Adipocyte (in vitro differentiated cells): ENCODE measurements at regions not wholly inside any gene's neighbourhood (a gene's known extent, or its start where the extent isn't known, plus 50 kb on each side); places are given as distances from the start of the nearest gene placed in this dataset.

Experiments used
- DNase-seq: peaks from one replicate; pipeline ENCODE4 v3.0.0-alpha.2; 2015; ENCODE audit warnings: low read depth
- H3K27me3 ChIP-seq: replicated peaks from 2 replicates; pipeline ENCODE4 v1.7.0; 2013; ENCODE audit warnings: mild to moderate bottlenecking, low read length, moderate library complexity; ENCODE audit not compliant: control insufficient read depth, insufficient read depth
- H3K36me3 ChIP-seq: 2 replicates; pipeline ENCODE4 v1.7.0; 2013; ENCODE audit warnings: low read length, mild to moderate bottlenecking, moderate library complexity; ENCODE audit not compliant: control insufficient read depth, insufficient read depth, severe bottlenecking
- H3K4me1 ChIP-seq: 2 replicates; pipeline ENCODE4 v1.7.0; 2013; ENCODE audit warnings: mild to moderate bottlenecking, low read length, moderate library complexity; ENCODE audit not compliant: control insufficient read depth, insufficient read depth
- H3K4me3 ChIP-seq: 2 replicates; pipeline ENCODE4 v1.7.0; 2013; ENCODE audit warnings: mild to moderate bottlenecking, low read length, moderate library complexity
- H3K9ac ChIP-seq: 2 replicates; pipeline ENCODE4 v1.7.0; 2013; ENCODE audit warnings: mild to moderate bottlenecking, low read length, moderate library complexity
- H3K9me3 ChIP-seq: 2 replicates; pipeline ENCODE4 v1.7.0; 2013; ENCODE audit warnings: mild to moderate bottlenecking, low read length, moderate library complexity; ENCODE audit not compliant: control insufficient read depth

- DNase-seq: no peak
- H3K4me1 ChIP-seq: no peaks in the 10 kb centered on the region
- H3K9ac ChIP-seq: no peak overlapping the region
- no peaks in the 10 kb centered on the region for H3K27me3 ChIP-seq
- H3K36me3 ChIP-seq: no peaks in the 10 kb centered on the region
- H3K9me3 ChIP-seq: no peaks in the 10 kb centered on the region
- no peak overlapping the region for H3K4me3 ChIP-seq
Observed at GRCh38 chr4:11301075-11301660, 127.5 kb downstream of the HS3ST1 start.

DNA sequence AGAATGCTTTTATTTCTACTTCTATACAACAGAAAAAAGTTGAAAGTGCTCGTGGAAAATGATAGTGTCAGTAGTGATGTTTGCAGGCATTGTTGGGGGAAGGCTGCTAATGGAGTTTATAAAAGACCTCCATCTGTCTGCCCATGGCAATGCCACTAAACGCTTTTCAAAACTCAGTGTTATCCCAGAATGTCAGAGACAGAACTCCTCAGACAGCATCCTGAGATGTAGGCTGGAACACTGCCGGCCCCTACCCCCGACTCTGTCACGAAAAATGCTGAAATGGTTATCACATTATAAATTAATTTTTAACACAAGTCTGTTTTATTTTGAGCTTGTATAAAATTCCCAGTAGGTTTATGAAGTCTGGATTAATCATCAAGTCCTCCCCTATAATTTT is 128.9 kb downstream of the HS3ST1 start:
- Histone ChIP-seq H3K4me3 (no peak overlapping the region), H3K27me3 (no peaks in the 10 kb centered on the region), H3K36me3 (no peaks in the 10 kb centered on the region), H3K9ac (no peak overlapping the region), H3K4me1 (no peaks in the 10 kb centered on the region), H3K9me3 (no peaks in the 10 kb centered on the region)
- no peak for DNase-seq

DNA sequence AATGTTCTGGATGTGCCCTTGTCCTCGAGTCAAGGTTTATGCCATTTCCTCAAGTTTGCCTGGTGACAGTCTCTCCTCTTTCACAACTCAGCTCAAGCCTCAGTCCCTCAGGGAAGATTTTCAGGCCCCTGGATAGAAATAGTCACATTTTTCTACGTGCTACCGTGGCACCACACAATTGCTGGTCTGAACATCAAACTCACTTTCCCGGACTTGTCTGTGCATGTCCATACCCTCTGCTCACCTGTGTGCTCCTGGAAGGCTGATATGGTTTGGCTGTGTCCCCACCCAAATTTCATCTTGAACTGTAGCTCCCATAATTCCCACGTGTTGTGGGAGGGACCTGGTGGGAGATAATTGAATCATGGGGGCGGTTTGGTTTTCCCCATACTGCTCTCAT is 129.7 kb downstream of the HS3ST1 start:
- H3K9me3 ChIP-seq: no peaks in the 10 kb centered on the region
- no peak overlapping the region for H3K9ac ChIP-seq
- DNase-seq: no peak
- H3K4me1 ChIP-seq: no peaks in the 10 kb centered on the region
- no peaks in the 10 kb centered on the region for H3K36me3 ChIP-seq
- no peaks in the 10 kb centered on the region for H3K27me3 ChIP-seq
- H3K4me3 ChIP-seq: no peak overlapping the region

DNA sequence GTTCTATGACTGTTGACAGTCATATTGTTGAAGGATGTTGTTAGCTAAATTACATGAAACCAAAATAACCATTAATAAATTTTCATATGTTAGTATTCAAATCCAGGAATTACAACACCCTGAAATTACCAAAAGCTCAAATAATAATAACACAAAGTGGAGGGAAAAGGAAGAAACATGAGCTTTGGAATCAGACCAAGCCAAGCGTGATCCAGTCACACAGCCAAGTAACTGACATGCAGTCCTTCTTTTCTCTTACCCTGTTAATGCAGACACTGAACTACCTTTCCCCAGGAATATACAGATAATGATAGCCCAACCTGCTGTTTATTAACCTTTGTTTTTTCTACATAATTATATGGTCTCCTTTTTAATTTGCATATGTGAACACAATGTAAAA is 130.2 kb downstream of the HS3ST1 start:
- Histone ChIP-seq H3K9me3 (no peaks in the 10 kb centered on the region), H3K4me1 (no peaks in the 10 kb centered on the region), H3K9ac (no peak overlapping the region), H3K36me3 (no peaks in the 10 kb centered on the region), H3K27me3 (no peaks in the 10 kb centered on the region), H3K4me3 (no peak overlapping the region)
- no peak for DNase-seq

- no peaks in the 10 kb centered on the region for H3K27me3 ChIP-seq
- no peaks in the 10 kb centered on the region for H3K4me1 ChIP-seq
- no peaks in the 10 kb centered on the region for H3K36me3 ChIP-seq
- H3K9ac ChIP-seq: no peak overlapping the region
- H3K4me3 ChIP-seq: no peak overlapping the region
- DNase-seq: no peak
- no peaks in the 10 kb centered on the region for H3K9me3 ChIP-seq
Observed at GRCh38 chr4:11297627-11298026, 131.1 kb downstream of the HS3ST1 start.

DNA sequence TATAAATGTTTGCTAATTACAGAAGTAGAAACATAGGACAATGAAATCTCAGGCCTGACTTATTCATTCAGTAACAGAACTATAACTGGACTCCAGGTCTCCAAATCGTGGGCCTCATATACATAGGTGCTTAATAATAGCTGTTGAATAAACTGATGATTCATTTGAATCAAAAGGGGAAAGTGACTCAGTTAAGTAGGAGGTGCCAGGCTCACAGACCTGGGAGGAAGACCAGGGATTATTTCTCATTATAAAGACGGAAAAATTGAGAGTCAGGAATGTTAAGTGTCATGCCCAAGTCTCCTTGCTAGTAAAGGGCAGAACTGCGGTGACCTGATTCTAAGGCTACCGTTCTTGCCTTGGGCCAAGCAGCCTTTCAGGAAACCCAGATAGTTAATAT is 131.5 kb downstream of the HS3ST1 start:
- H3K36me3 ChIP-seq: no peaks in the 10 kb centered on the region
- no peak overlapping the region for H3K9ac ChIP-seq
- H3K9me3 ChIP-seq: no peaks in the 10 kb centered on the region
- H3K27me3 ChIP-seq: no peaks in the 10 kb centered on the region
- H3K4me3 ChIP-seq: no peak overlapping the region
- no peaks in the 10 kb centered on the region for H3K4me1 ChIP-seq
- no peak for DNase-seq

DNA sequence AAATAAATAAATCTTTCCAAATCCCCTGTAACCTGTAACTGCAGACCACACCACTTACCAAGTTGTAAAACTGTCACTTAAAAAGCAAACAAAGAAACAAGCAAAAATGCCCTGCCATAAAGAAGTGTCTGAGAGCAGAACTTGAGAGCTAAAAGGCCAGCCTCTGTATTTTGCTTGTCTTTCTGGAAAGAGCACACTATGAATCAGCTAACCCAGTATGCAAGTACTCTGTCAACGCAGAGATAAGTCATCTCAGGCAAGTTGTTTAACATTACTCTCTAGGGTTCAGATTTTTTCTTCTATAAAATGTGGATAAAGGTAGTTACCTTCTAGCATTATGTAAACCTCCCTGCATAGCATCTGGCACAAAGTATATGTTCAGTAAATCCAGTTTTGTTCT is 134.8 kb downstream of the HS3ST1 start:
- Histone ChIP-seq H3K9me3 (peaks cover 2% of the 10 kb centered on the region), H3K4me3 (no peak overlapping the region), H3K36me3 (no peaks in the 10 kb centered on the region), H3K27me3 (no peaks in the 10 kb centered on the region), H3K9ac (no peak overlapping the region), H3K4me1 (no peaks in the 10 kb centered on the region)
- no peak for DNase-seq

DNA sequence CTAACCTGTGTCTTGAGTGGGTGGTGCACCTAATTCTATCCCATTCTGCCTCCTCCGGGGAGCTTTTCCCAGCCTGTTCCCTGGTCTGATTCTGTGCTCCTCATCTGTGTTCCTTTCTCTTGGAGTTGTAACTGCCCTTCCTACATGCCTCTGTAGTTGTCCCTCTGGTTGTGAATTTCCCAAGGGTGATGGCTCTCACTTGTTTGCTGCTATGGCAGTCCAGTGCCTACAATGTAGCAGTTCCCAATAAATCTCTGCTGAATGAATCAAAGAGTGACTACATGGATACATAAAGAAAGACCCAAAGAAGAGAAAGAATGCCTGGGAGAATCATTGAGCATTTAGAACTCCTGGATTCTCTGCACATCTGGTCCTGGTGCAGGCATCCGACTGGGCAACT is 141.6 kb downstream of the HS3ST1 start:
- Histone ChIP-seq H3K4me1 (no peaks in the 10 kb centered on the region), H3K9me3 (peaks cover 4% of the 10 kb centered on the region), H3K36me3 (no peaks in the 10 kb centered on the region), H3K4me3 (no peak overlapping the region), H3K9ac (no peak overlapping the region), H3K27me3 (no peaks in the 10 kb centered on the region)
- DNase-seq: no peak

DNA sequence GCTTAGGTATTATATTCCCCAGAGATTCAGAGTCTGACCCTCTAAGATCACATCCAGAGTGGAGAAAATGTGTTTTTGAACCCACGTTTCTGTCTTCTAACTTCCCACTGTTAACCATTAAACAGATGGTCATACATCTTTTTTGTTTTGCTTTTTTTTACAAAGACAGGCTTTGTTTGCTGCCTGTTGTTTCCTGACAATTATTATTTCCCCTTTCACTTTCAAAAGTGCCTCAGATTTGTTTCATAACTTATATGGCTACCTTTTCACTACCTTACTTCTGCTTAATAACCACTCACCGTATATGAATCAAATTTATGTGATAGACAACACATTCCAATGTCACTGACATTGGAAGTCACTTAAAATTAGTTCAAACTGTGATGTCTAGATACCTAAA is 142.2 kb downstream of the HS3ST1 start:
- Histone ChIP-seq H3K9me3 (peaks cover 4% of the 10 kb centered on the region), H3K27me3 (no peaks in the 10 kb centered on the region), H3K9ac (no peak overlapping the region), H3K4me1 (no peaks in the 10 kb centered on the region), H3K4me3 (no peak overlapping the region), H3K36me3 (no peaks in the 10 kb centered on the region)
- DNase-seq: no peak

DNA sequence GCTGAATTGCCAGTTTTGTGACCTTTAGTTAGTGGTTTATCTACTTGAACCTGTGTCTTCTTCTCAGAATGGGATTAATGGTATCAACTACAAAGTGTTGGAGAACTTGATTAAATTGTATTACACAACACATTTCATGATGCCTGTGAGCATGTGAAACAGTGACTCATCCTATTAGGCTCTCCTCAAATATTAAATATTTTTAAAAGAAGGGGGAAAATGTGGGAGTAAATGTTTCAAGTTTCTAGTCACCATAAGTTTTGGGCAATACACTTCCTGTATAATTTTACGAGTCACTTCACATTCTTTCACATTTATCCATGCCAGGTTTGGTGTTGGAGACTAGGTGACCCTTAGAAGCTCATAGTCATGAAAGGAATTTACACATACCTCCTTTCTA is 147.0 kb downstream of the HS3ST1 start:
- Histone ChIP-seq H3K9ac (no peak overlapping the region), H3K27me3 (no peaks in the 10 kb centered on the region)

DNA sequence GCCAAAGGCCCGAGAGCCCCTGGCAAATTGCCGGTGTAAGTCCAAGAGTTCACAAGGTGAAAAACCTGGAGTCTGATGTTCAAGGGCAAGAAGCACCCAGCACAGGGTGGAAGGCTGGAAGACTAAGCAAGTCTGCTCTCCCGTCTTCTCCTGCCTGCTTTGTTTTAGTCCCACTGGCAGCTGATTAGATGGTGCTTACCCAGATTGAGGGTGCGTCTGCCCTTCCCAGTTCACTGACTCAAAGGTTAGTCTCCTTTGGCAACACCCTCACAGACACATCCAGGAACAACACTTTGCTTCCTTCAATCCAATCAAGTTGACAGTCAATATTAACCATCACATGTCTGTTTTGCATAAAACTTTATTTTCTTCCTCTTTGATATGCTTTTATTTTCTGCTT is 157.4 kb downstream of the HS3ST1 start:
- Histone ChIP-seq H3K4me3 (no peak overlapping the region), H3K36me3 (no peaks in the 10 kb centered on the region), H3K4me1 (no peaks in the 10 kb centered on the region), H3K27me3 (no peaks in the 10 kb centered on the region), H3K9ac (no peak overlapping the region), H3K9me3 (no peaks in the 10 kb centered on the region)
- DNase-seq: no peak

More for the DNA sequence above, 147.0 kb downstream of the HS3ST1 start:
- Histone ChIP-seq H3K4me1 (no peaks in the 10 kb centered on the region), H3K9me3 (no peaks in the 10 kb centered on the region), H3K36me3 (no peaks in the 10 kb centered on the region), H3K4me3 (no peak overlapping the region)
- DNase-seq: no peak

DNA sequence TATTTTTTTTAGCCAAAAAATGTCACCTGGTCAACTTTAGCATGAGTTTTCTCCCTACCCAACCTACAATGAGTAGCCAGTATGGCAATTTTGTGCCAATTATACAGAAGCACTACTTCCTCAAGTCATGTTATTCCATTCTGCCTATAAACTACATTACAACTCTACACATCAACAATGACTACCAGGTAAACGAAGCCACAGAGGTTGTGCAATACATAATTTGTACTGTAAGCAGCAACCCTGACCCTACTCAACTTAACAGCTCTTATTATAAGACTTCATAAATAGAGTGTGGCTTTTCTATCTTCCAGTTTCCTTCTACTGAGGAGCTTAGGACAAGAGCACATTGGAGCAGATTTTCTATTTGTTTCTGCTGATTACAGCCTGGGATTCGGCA is 160.5 kb downstream of the HS3ST1 start:
- Histone ChIP-seq H3K27me3 (no peaks in the 10 kb centered on the region), H3K4me1 (no peaks in the 10 kb centered on the region), H3K36me3 (no peaks in the 10 kb centered on the region), H3K9me3 (peaks cover 4% of the 10 kb centered on the region), H3K4me3 (no peak overlapping the region), H3K9ac (no peak overlapping the region)
- DNase-seq: no peak
